Endothelial cell of hepatic sinusoid (primary cell): ENCODE measurements at regions not wholly inside any gene's neighbourhood (a gene's known extent, or its start where the extent isn't known, plus 50 kb on each side); places are given as distances from the start of the nearest gene placed in this dataset.
"Not testable (repeated sequence)": the region's sequence is repeated elsewhere in the genome, so short reads cannot be mapped to it uniquely, and the experiment has no call there.

Experiments
- in situ Hi-C: cut with HindIII; loops from 2 replicates; pipeline ENCODE4 v1.10.0; 2017; ENCODE audit warnings: low sequenced_read_pairs

DNA sequence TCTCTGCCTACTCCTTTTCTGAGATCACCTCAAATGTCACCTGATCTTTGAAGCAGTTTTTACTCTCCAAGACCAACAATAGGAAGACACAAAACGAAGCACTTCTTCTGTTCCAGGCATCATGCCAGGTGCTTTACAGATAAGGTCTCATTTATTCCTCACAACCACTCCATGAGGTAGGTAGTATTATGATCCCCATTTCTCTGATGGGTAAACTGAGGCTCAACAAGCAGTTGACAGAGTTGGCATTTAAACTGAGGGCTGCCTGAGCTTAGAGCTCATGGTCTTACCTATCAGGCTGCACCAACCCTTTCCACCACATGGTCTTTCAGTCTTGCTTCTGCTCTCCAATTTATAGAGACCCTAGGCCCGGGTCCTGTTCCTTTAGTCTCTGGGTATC lies 147.2 kb upstream of the JUN start:
- in situ Hi-C loops: no loop called here

DNA sequence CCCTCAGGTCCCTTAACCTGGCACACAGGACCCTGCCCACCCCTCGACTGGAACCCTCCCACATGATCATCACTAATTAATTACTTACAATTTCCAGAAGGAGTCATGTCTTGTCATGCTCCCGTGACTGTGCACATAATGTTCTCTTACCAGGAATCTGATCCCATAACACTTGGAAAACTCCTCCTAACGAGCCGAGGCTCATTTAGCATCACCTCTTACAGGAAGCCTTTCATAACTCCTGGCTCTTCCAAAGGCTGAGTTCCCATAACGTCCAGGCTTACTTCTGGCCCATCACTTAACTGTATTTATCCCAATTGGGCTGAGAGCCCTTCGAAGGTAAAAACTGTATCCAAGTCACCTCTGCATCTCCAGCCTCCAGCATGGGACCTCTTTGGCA lies 147.9 kb upstream of the JUN start:
- in situ Hi-C loops: no loop called here

DNA sequence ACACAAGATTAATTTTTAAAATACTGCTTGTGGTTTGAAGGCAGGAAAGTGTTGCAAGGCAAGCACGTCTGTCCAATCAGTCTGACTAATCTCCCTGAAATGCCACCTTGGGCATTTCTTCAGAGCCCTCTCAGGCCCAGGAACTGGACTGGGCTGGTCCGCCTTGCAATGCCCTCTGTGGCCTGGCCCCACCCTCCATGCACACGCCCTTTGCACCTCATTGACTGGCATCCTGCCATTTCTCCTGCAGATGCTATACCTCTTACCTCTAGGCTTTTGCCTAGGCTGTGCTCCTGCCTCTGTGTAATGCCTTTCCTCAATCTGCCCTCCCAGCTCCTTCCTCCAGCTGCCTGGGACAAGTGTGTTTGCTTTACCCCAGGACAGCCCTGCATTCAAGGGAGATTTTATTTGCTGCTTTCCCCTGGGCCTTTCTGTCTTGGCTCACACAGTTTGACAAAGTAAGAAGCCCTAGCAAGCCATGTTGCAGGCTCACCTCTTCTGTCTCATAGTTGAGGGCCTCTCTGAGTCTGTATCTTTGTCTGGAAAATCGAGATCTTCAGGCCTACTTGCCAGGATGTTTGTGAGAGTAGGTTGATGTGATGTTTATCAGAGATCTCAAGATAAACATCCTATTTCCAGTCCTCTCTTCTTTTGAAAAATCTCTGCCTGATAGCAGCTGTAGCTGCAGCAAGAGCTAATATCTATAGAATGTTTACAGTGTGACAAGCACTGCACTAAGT lies 149.2 kb upstream of the JUN start:
- in situ Hi-C loops: no loop called here

DNA sequence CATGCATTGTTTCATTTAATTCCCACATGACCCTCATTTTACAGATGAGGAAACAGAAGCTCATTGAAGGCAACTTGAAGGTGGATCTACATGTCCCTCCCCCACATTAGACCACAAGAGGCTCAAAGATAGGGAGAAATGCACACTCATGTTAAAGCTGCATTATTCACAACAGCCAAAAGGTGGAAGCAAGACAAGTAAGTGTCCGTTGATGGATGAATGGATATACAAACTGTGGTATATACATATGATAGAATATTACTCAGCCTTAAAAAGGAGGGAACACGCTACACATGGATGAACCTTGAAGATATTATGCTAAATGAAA lies 149.7 kb upstream of the JUN start:
- in situ Hi-C loops: no loop called here

DNA sequence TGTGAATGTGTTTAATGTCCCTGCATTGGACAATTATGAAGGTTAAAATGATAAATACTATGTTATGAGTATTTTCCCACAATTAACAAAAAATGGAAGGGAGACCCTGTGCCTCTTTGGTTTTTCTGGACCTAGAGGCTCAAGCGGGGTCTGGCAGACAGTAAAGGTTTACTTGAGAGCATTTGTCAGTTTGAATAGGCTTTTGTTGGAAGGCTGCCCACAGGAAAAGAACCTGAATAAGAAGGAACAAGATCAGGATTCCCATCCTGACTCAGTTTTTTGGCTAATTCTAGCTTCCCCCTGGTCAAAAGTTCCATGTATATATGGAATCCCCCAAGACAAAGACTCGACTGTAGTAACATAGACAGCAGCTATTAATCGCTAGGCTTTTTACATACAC lies 150.9 kb upstream of the JUN start:
- in situ Hi-C loops: no loop called here

DNA sequence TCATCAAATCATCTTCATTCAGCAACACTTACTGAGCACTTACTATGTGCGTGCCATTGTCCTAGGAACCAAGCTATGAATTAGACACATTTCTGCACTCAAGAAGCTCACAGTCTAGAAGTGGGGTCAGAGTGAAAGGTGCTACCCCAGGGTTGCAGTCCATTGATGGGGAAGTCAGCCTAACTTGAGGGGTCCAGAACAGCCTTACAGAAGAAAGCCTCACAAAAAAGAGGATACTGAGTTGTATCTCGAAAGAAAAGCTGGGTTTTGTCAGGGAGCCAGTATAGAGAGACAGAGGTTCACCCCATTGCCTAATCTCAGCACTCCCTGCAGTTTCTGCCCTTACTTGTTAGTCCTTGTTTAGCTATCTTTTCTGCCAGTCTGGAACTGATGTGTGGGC lies 153.1 kb upstream of the JUN start:
- in situ Hi-C loops: no loop called here

DNA sequence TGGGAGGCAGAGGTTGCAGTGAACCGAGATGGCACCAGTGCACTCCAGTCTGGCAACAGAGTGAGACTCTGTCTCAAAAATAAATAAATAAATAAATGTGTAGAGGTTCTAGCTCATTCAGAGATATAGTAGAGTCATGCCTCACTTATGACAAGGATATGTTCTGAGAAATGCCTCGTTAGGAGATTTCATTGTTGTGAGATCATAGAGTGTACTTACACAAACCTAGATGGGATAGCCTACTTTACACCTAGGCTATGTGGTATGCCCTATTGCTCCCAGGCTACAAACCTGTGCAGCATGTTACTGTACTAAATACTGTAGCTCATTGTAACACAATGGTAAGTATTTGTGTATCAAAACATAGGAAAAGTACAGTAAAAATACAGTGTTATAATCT lies 155.3 kb upstream of the JUN start:
- in situ Hi-C loops: no loop called here

DNA sequence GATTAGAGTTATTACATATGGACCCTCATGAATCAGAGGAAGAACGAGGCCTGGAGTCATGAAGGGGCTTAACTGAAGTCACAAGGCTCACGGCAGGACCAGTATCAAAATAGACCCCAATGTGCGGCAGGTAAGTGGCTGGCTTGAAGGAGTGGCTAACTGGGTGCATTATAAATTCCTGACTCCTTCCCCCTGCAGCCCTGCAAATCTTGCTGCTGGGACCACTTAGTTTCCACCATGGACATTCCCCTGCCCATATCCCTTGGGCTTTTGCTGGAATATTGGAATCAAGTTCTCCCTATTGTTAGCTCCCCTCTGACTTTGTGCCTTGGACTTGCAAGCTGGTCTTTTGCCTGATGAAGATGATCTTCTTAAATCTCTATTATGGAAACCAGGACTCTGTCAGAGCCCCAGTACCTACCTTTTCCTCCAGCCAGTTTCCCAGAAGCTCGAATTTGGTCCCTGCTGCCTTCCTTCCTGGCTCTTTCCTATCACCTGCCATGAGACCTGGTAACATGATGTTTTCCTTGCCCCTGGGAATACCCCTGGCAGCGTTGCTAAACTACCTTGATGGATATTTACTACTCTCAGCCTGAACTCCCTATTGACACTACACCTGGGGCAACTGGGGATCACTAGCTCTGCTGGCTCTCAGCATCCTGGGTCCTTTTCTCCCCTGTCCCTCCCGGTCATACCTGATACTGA lies 156.0 kb upstream of the JUN start:
- in situ Hi-C loops: no loop called here

DNA sequence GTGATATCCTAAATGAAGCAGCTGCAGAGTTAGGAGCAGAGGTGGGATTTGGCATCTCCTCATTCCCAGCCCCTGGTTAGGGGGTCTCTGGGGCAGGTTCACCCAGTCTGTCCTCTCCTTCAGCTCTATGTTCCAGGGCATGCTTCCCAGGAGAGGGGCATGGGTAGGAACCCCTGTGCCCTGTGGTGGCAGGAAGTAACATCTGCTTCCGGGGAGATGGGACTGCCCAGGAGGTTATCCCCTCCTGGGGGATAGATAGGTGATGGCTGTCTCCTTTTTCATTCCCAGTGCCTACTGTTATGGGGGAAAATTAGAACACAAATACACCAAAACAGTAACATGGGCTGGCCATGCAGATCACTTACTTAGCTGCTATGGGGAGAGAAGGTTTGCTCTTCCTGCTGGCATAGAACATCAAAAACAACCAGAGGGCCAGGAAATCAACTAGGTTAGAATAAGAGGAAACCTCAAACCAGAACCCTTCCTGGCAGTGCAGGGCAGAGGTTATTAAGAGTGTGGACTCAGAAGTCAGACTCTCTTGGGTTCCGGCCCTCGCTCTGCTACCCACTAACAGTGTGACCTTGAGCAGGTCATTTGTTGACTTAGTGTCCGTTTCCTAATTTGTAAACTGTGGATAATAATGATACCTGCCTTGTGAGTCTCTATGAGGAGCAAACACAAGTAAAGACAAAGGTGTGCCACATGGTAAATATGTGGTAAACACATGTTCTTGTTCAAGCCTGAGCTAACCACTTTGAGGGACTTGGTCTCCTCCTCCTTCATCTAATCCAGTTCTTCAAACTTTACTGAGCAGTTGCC lies 157.8 kb upstream of the JUN start:
- in situ Hi-C loops: no loop called here

DNA sequence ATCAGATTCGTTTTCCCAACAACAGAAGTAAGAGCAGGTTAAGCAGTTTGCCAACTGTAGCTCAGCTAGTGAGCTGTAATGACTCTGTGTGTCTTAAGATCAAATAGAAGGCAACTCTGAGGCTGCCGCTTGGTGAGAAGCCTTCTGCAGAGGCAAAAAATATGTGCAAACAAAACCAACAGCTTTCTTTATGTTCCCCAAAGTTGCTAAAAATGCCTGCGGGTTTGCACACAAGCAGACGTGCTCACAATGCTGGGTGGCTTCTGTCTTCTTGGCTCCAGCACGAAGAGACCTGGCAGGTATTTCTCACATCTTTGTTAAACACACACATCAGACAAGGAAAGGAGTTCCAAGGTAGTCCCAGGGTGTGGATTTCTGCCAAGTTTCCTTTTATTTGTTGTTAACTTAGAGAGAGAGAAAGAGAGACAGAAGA lies 158.9 kb upstream of the JUN start:
- in situ Hi-C loops: no loop called here

DNA sequence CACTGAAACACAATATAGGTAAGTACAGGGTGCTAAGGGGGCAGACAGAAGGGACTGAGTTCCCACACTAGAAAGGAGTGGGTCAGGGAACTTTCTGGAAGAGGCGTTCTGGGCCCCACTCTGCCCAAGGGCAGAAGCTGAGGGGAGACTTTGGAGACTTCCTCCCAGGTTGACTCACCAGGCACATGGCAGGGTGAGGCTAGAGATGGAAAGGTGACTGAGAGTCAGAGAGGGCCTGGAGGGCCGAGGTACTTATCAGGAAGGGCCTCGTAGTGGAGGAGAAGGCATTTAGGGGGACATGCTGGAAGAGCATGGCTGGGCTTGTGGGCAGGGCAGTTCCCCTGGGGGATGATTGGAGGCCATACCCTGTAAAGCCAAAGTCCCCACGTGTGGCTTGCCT lies 159.9 kb upstream of the JUN start:
- in situ Hi-C loops: no loop called here

DNA sequence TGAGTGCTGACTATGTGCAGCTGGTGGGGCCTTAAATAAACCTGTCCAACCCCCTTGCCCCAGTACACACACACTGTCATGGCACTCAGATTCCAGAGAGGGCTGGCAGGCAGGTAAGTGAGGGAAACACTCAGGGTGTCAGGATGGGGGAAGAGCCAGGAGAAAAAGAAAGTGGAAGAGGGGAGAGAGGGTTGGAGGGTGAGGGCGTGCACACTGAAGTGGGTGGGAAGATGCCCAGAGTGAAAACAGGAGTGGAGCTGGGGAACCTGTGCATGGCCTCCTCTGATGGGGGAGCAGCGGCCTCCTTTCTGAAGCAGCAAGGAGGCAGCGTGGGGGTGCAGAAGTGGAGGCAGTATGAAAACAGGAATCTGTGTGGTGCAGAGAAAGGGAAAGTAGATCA lies 160.6 kb upstream of the JUN start:
- in situ Hi-C loops: no loop called here

DNA sequence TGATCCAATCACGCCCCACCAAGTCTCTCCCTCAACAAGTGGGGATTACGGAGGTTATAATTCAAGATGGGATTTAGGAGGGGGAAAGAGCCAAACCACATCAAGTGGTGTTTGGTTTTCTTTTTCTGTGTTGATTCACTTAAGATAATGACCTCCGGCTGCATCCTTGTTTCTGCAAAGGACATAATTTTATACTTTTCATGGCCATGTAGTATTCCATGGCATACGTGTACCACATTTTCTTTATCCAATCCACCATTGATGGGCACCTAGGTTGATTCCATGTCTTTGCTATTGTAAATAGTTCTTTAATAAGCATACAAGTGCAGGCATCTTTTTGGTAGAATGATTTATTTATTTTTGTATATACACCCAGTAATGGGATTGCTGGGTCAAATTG lies 162.5 kb upstream of the JUN start:
- in situ Hi-C loops: no loop called here

DNA sequence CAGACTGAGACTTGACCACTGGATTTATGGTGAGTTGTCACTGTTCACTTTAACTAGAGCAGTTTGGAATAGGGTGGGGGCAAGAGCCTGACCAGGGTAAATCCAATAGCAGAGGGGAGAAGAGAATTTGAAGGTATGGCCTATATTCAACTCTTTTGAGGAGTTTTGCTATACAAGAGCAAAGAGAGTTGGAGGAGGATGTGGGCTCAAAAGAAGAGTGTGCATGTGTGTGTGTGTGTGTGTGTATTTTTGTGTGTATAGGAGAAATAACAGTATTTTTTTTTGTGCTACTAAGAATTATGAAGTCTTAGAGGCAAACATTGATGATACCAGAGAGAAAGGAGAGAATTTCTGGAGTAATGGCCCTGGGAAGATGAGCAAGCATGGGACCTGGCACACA lies 164.8 kb upstream of the JUN start:
- in situ Hi-C loops: no loop called here

DNA sequence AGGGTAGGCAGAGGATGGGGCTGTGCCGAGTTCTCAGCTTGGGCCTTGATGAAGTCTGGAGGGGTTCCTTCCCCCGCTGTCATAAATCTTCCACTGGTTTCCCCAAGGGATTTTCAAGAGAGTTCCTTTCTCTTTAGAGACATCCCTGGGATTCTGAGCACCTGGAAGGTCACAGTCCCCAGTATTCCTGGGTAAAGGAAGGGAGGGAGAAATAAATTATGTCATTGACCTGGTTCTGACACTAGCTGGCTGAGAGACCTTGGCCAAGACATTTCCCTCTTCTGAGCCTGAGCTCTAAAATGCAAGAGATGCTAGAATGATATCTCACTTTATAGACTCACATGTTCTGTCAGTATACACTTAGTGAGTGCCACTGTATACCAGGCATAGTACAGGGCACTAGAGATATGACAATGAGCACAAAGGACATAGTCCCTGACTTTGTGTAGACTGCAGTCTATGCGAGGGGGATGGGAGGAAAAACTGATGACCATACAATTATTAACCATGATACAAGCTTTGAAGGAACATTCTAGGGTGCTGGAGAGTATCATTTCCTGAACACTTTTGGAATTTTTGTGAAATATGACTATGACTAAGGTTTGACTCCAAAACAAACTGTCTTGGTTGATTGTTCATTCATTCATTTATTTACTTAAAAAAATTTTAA lies 165.8 kb upstream of the JUN start:
- in situ Hi-C loops: no loop called here

DNA sequence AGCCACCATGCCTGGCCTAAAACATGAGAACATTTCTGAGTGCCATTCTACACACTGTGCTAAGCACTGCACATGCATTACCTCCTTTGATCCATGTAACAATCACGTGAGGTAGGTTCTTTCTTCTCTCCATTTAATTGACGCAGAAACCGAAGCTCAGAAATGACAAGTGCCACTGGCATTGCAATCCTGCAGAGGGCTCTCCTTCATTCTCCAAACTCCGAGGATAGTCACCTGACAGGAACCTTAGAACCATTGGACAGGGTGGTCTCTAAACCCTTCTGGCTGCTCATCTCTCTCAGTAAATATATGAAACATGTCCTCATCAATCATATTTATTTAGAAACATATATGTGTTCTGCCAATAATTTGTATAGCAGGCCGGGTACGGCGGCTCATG lies 167.1 kb upstream of the JUN start:
- in situ Hi-C loops: no loop called here

DNA sequence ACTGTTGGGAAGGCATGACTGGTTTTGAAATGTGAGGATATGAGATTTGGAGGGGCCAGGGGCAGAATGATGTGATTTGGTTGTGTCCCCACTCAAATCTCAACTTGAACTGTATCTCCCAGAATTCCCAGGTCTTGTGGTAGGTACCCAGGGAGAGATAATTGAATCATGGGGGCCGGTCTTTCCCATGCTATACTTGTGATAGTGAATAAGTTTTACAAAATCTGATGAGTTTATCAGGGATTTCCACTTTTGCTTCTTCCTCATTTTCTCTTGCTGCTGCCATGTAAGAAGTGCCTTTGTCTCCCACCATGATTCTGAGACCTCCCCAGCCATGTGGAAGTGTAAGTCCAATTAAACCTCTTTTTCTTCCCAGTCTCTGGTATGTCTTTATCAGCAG lies 170.1 kb upstream of the JUN start:
- in situ Hi-C loops: not testable (repeated sequence)

DNA sequence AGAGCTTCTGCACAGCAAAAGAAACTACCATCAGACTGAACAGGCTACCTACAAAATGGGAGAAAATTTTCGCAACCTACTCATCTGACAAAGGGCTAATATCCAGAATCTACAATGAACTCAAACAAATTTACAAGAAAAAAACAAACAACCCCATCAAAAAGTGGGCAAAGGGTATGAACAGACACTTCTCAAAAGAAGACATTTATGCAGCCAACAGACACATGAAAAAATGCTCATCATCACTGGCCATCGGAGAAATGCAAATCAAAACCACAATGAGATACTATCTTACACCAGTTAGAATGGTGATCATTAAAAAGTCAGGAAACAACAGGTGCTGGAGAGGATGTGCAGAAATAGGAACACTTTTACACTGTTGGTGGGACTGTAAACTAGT lies 179.4 kb upstream of the JUN start:
- in situ Hi-C loops: not testable (repeated sequence)

DNA sequence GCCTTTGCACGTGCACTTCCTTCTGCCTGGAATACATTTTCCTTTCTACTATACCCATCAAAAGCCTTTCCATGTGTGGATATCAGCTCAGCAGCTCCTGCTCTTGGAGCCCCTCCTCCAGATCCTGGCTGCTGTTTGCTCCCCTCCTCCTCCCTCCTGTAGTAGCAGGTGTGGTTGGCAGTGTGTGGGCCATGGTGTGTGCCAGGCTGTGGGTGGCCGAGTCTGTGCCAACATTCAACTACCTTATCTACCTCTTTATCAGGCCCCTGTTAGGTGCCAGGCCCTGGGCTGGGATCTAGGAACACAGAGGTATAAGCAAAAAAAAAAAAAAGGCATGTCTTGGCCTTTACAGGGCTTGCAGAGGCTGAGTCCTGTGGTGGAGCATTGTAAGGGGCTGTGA lies 180.6 kb upstream of the JUN start:
- in situ Hi-C loops: no loop called here

DNA sequence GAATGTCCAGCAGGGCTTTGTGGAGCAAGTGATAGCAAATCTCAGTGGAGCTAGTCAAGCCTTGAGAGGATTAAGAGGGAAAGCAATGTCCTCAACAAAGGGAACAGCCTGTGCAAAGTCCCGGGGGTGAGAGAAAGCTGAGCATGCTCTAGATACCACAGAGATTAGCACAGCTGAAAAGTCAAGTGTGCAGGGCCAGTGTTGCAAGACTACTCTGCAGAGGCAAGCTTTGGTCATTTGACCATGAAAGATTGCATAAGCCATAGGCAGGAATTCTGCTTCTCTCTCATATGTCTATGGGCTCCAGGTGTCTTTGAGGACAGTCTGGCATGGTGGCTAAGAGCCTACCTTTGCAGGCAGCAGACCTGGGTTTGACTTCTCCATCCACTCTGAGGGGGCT lies 181.0 kb upstream of the JUN start:
- in situ Hi-C loops: no loop called here

DNA sequence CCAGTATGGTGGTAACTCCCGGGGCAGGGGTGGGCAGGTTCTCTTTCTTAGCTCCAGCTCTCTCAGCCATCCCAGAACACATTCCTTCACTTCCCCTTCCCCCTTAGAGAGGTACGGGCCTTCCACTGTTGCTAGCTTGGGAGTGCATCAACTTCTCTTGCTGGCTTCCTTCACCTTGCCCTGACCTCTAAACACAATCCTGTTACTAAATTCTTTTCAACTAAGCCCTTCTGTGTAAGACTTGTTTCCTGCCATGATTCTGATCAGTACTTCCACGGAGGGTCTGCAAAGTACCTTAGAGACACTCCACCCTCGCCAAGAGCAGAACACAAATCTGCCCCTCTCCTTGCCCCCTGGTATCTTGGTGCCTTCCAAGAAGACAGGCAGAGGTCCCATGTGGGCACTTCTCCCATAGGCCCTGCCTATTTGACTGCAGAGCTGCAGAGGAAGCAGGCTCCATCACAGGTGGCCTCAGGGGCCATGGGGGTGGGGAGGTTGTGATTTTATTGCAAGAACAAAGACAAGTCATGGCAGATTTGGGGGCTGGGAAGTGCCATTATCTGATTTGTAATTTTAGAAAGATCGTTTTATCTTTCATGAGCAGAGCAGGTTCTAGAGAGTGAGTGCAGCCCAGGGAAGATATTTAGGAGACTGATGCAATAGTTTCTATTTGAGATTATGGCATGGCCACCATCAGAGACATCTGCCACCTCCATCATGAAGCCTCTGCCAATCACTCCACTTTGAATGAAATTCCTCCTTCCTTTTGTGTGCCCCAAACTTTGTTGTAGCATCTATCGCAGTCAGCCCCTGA lies 182.5 kb upstream of the JUN start:
- in situ Hi-C loops: no loop called here
